Lower leg skin (tissue), 4 donors: ENCODE measurements at regions not wholly inside any gene's neighbourhood (a gene's known extent, or its start where the extent isn't known, plus 50 kb on each side); places are given as distances from the start of the nearest gene placed in this dataset.

Source experiments
- DNase-seq, 2 donors: peaks; one replicate each; pipeline ENCODE4 v3.0.0-alpha.2; 2019; ENCODE audit warnings: low spot score in 2 of 2
- H3K4me3 ChIP-seq: fragments of 200-600 bp; sonication (generic); 2 replicates; pipeline ENCODE4 v1.5.1; 2017; ENCODE audit warnings: mild to moderate bottlenecking, low read depth; ENCODE audit not compliant: poor library complexity, severe bottlenecking
- CTCF ChIP-seq, 3 donors: fragments of 450-650 bp; IDR thresholded peaks; one replicate each; pipeline ENCODE4 v1.5.1; 2016; ENCODE audit warnings: antibody characterized with exemption in 3 of 3, mild to moderate bottlenecking in 3 of 3, moderate library complexity in 2 of 3
- POLR2A ChIP-seq, 2 donors: fragments of 450-650 bp; IDR thresholded peaks; one replicate each; pipeline ENCODE4 v1.6.1; 2016 to 2017; ENCODE audit warnings: antibody characterized with exemption in 2 of 2, mild to moderate bottlenecking in 1 of 2, moderate library complexity in 1 of 2
- WGBS, 2 donors: methylation state at CpG; one replicate each; pipeline ENCODE4 v1.1.5; 2018; 5-methylcytosine and 5-hydroxymethylcytosine counted together
- intact Hi-C: fragments of 100-400 bp; cut with DNase I; formaldehyde crosslinking; loops from one replicate; pipeline ENCODE4 v1.15.0; 2023; ENCODE audit warnings: low total_unique reads

GRCh38 chr10:90399782-90400181 lies 458.1 kb downstream of the HTR7 start:
- 60 to 73% methylated on average over 1 of the region's 1 CpG for WGBS, 2 donors
- DNase-seq, result no peak
- no peak overlapping the region for H3K4me3 ChIP-seq
- intact Hi-C loops, result no loop called here
- TF ChIP-seq POLR2A (IDR thresholded peaks at IDR 0.05) (no peak), CTCF (IDR thresholded peaks at IDR 0.05) (no peak)

- H3K4me3 ChIP-seq, result no peak overlapping the region
- intact Hi-C loops, result no loop called here
- 75 to 81% methylated on average over 2 of the region's 2 CpGs for WGBS, 2 donors
- DNase-seq, result no peak
- TF ChIP-seq CTCF (IDR thresholded peaks at IDR 0.05), result no peak
- TF ChIP-seq POLR2A (IDR thresholded peaks at IDR 0.05), result no peak
Measured at GRCh38 chr10:90403211-90404000, 454.4 kb downstream of the HTR7 start.

GRCh38 chr10:90407131-90407530 lies 450.7 kb downstream of the HTR7 start:
- intact Hi-C loops, result no loop called here
- DNase-seq, result no peak
- no peak for TF ChIP-seq CTCF (IDR thresholded peaks at IDR 0.05)
- no peak for TF ChIP-seq POLR2A (IDR thresholded peaks at IDR 0.05)
- H3K4me3 ChIP-seq, result no peak overlapping the region
- WGBS, 2 donors, result 33 to 41% methylated on average over 3 of the region's 3 CpGs

- WGBS, 2 donors, result 61 to 87% methylated on average over 2 of the region's 2 CpGs
- no peak for DNase-seq
- intact Hi-C loops, result no loop called here
- no peak for TF ChIP-seq CTCF (IDR thresholded peaks at IDR 0.05)
- TF ChIP-seq POLR2A (IDR thresholded peaks at IDR 0.05), result no peak
- no peak overlapping the region for H3K4me3 ChIP-seq
Measured at GRCh38 chr10:90407851-90408250, 450.0 kb downstream of the HTR7 start.

- TF ChIP-seq POLR2A (IDR thresholded peaks at IDR 0.05) (no peak), CTCF (IDR thresholded peaks at IDR 0.05) (no peak)
- DNase-seq, result no peak
- intact Hi-C loops, result no loop called here
- H3K4me3 ChIP-seq, result no peak overlapping the region
Measured at GRCh38 chr10:90412582-90412981, 445.3 kb downstream of the HTR7 start.

- WGBS, 2 donors, result 43 to 49% methylated on average over 3 of the region's 3 CpGs
- intact Hi-C loops, result no loop called here
Measured at GRCh38 chr10:90413196-90413595, 444.6 kb downstream of the HTR7 start.

More at GRCh38 chr10:90413196-90413595, 444.6 kb downstream of the HTR7 start:
- no peak for DNase-seq
- H3K4me3 ChIP-seq, result no peak overlapping the region
- TF ChIP-seq POLR2A (IDR thresholded peaks at IDR 0.05) (no peak), CTCF (IDR thresholded peaks at IDR 0.05) (no peak)
